ENCODE measurements at regions not wholly inside any gene's neighbourhood (a gene's known extent, or its start where the extent isn't known, plus 50 kb on each side); places are given as distances from the start of the nearest gene placed in this dataset.
A peak's percentile ranks its signal among the peaks of the same experiment; 100 is the strongest.

DNA sequence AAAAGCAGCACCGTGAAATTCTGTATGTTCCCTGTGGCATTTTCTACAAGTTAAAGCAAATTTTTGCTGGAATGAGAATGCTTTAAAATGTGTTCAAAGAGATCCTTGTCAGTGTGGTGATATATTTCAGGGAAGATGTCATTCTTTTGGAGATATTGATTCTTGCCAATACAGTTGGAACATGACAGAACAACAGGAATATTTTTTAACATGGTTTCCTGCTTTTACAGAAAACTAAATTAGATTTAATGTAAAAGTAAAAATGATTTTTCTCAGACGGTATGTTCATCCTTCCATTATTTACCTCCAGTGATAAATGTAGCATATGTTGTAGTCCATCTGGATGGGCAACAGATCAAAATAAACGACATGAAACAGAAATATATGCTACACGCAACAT, 474.8 kb downstream of the TMA16 start:
- Histone ChIP-seq H3K56ac (ENCODE audit: low read length) (no peak overlapping the region), H3K27ac (ENCODE audit: low read depth, low read length) (no peak overlapping the region), H3K79me2 (ENCODE audit: control insufficient read depth, insufficient read depth, low read length) (no peaks in the 10 kb centered on the region), H3K27me3 (ENCODE audit: insufficient read depth, low read length, poor library complexity) (no peaks in the 10 kb centered on the region), H2BK15ac (replicated peaks; ENCODE audit: low read depth) (no peak overlapping the region), H3K4me3 (ENCODE audit: low read length) (no peak overlapping the region), H2BK5ac (ENCODE audit: low read length) (no peak overlapping the region), H3K4me1 (ENCODE audit: control insufficient read depth, low read depth, low read length) (no peaks in the 10 kb centered on the region), H2BK120ac (ENCODE audit: low read depth, low read length) (no peak overlapping the region), H3K36me3 (ENCODE audit: control insufficient read depth, insufficient read depth, low read length) (no peaks in the 10 kb centered on the region), H3K18ac (ENCODE audit: low read length) (no peak overlapping the region), H3K9ac (ENCODE audit: low read length) (no peak overlapping the region), H4K5ac (ENCODE audit: low read length) (no peak overlapping the region), H3K79me1 (ENCODE audit: low read length) (no peaks in the 10 kb centered on the region), H3K4ac (ENCODE audit: low read depth, low read length) (no peak overlapping the region), H4K8ac (ENCODE audit: low read depth, low read length) (no peak overlapping the region), H3K4me2 (ENCODE audit: low read length) (no peak overlapping the region), H3K23ac (ENCODE audit: low read length) (no peak overlapping the region), H2AK5ac (ENCODE audit: low read length) (no peak overlapping the region)
- no peak for DNase-seq
- no CpG with 5 or more reads among the region's 4 CpGs for WGBS (ENCODE audit: extremely low coverage, insufficient coverage, low lambda C conversion rate)

- H3K4me1 ChIP-seq (ENCODE audit: control insufficient read depth, low read depth, low read length): no peaks in the 10 kb centered on the region
- no peak overlapping the region for H3K4me3 ChIP-seq (ENCODE audit: low read length)
- H3K27me3 ChIP-seq (ENCODE audit: insufficient read depth, low read length, poor library complexity): no peaks in the 10 kb centered on the region
- no peak overlapping the region for H3K9ac ChIP-seq (ENCODE audit: low read length)
- H4K5ac ChIP-seq (ENCODE audit: low read length): no peak overlapping the region
- no peak overlapping the region for H2BK120ac ChIP-seq (ENCODE audit: low read depth, low read length)
- no peak overlapping the region for H3K23ac ChIP-seq (ENCODE audit: low read length)
- no peak overlapping the region for H3K27ac ChIP-seq (ENCODE audit: low read depth, low read length)
- H3K56ac ChIP-seq (ENCODE audit: low read length): no peak overlapping the region
- no peaks in the 10 kb centered on the region for H3K79me1 ChIP-seq (ENCODE audit: low read length)
- H4K8ac ChIP-seq (ENCODE audit: low read depth, low read length): no peak overlapping the region
- no peak overlapping the region for H2AK5ac ChIP-seq (ENCODE audit: low read length)
- DNase-seq: no peak
- no peak overlapping the region for H3K18ac ChIP-seq (ENCODE audit: low read length)
- no CpG with 5 or more reads among the region's 6 CpGs for WGBS (ENCODE audit: extremely low coverage, insufficient coverage, low lambda C conversion rate)
- no peaks in the 10 kb centered on the region for H3K79me2 ChIP-seq (ENCODE audit: control insufficient read depth, insufficient read depth, low read length)
- H2BK5ac ChIP-seq (ENCODE audit: low read length): no peak overlapping the region
- no peak overlapping the region for H3K4ac ChIP-seq (ENCODE audit: low read depth, low read length)
- H2BK15ac ChIP-seq (replicated peaks; ENCODE audit: low read depth): no peak overlapping the region
- H3K4me2 ChIP-seq (ENCODE audit: low read length): no peak overlapping the region
- no peaks in the 10 kb centered on the region for H3K36me3 ChIP-seq (ENCODE audit: control insufficient read depth, insufficient read depth, low read length)
Measured at GRCh38 chr4:163976588-163976987, 482.1 kb downstream of the TMA16 start.

DNA sequence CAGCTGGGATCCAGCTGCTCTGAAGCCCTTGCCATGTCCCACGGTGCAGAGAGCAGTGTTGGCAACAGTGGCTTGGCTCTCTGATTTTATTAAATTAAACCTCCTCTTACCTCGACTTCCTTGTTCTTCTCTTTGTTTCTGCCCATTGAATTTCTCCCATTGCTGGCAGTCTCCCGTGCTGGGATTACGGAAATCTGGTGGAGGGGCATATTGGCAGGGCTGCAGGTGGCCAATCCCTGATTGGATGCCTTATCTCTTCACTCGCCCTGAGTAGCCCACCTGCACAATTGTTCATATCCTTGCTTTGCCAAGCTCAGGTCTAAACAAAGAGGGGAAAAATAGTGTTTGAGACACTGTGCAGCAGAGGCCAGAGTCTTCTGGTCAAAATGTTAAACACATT, 493.9 kb downstream of the TMA16 start:
- Histone ChIP-seq H4K8ac (ENCODE audit: low read depth, low read length) (no peak overlapping the region), H3K36me3 (ENCODE audit: control insufficient read depth, insufficient read depth, low read length) (no peaks in the 10 kb centered on the region), H3K4ac (ENCODE audit: low read depth, low read length) (no peak overlapping the region), H2BK5ac (ENCODE audit: low read length) (no peak overlapping the region), H3K4me1 (ENCODE audit: control insufficient read depth, low read depth, low read length) (peaks cover 5% of the 10 kb centered on the region), H4K5ac (ENCODE audit: low read length) (no peak overlapping the region), H2BK120ac (ENCODE audit: low read depth, low read length) (no peak overlapping the region), H3K18ac (ENCODE audit: low read length) (no peak overlapping the region), H3K23ac (ENCODE audit: low read length) (no peak overlapping the region), H3K4me3 (ENCODE audit: low read length) (no peak overlapping the region), H3K79me2 (ENCODE audit: control insufficient read depth, insufficient read depth, low read length) (no peaks in the 10 kb centered on the region), H3K56ac (ENCODE audit: low read length) (no peak overlapping the region), H3K27ac (ENCODE audit: low read depth, low read length) (no peak overlapping the region), H2BK15ac (replicated peaks; ENCODE audit: low read depth) (no peak overlapping the region), H3K27me3 (ENCODE audit: insufficient read depth, low read length, poor library complexity) (no peaks in the 10 kb centered on the region), H2AK5ac (ENCODE audit: low read length) (no peak overlapping the region), H3K9ac (ENCODE audit: low read length) (no peak overlapping the region), H3K4me2 (ENCODE audit: low read length) (no peak overlapping the region), H3K79me1 (ENCODE audit: low read length) (no peaks in the 10 kb centered on the region)
- WGBS (ENCODE audit: extremely low coverage, insufficient coverage, low lambda C conversion rate): no CpG with 5 or more reads among the region's 5 CpGs
- no peak for DNase-seq

DNA sequence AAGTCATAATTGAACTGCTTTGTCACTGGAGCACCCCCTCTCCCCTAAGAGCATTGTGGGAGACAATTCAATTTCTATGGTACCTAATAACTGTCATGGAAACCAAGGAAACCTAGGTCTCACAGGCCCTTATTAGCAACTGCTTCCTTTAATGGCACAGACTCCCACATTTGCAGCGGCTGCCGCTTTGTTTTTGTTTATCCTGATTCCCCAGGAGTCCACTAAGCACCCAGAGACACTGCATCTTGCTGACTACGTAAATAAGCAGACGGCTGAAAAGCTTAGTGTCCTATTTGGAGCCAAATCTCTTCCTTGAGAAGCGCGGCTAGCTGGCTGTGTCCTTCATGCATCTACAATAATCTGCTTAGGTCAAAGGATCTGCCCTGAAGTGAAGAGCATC, 494.4 kb downstream of the TMA16 start:
- H2AK5ac ChIP-seq (ENCODE audit: low read length): no peak overlapping the region
- no peaks in the 10 kb centered on the region for H3K36me3 ChIP-seq (ENCODE audit: control insufficient read depth, insufficient read depth, low read length)
- H2BK15ac ChIP-seq (replicated peaks; ENCODE audit: low read depth): no peak overlapping the region
- no CpG with 5 or more reads among the region's 6 CpGs for WGBS (ENCODE audit: extremely low coverage, insufficient coverage, low lambda C conversion rate)
- no peak overlapping the region for H3K4me2 ChIP-seq (ENCODE audit: low read length)
- DNase-seq: peak; percentile 26
- peaks cover 5% of the 10 kb centered on the region for H3K4me1 ChIP-seq (ENCODE audit: control insufficient read depth, low read depth, low read length)
- no peak overlapping the region for H3K18ac ChIP-seq (ENCODE audit: low read length)
- no peak overlapping the region for H3K4me3 ChIP-seq (ENCODE audit: low read length)
- no peaks in the 10 kb centered on the region for H3K79me1 ChIP-seq (ENCODE audit: low read length)
- H3K4ac ChIP-seq (ENCODE audit: low read depth, low read length): no peak overlapping the region
- H4K8ac ChIP-seq (ENCODE audit: low read depth, low read length): no peak overlapping the region
- no peak overlapping the region for H3K9ac ChIP-seq (ENCODE audit: low read length)
- H3K27me3 ChIP-seq (ENCODE audit: insufficient read depth, low read length, poor library complexity): no peaks in the 10 kb centered on the region
- H3K27ac ChIP-seq (ENCODE audit: low read depth, low read length): no peak overlapping the region
- H2BK5ac ChIP-seq (ENCODE audit: low read length): no peak overlapping the region
- no peak overlapping the region for H3K23ac ChIP-seq (ENCODE audit: low read length)
- no peak overlapping the region for H2BK120ac ChIP-seq (ENCODE audit: low read depth, low read length)
- no peaks in the 10 kb centered on the region for H3K79me2 ChIP-seq (ENCODE audit: control insufficient read depth, insufficient read depth, low read length)
- no peak overlapping the region for H3K56ac ChIP-seq (ENCODE audit: low read length)
- H4K5ac ChIP-seq (ENCODE audit: low read length): no peak overlapping the region

DNA sequence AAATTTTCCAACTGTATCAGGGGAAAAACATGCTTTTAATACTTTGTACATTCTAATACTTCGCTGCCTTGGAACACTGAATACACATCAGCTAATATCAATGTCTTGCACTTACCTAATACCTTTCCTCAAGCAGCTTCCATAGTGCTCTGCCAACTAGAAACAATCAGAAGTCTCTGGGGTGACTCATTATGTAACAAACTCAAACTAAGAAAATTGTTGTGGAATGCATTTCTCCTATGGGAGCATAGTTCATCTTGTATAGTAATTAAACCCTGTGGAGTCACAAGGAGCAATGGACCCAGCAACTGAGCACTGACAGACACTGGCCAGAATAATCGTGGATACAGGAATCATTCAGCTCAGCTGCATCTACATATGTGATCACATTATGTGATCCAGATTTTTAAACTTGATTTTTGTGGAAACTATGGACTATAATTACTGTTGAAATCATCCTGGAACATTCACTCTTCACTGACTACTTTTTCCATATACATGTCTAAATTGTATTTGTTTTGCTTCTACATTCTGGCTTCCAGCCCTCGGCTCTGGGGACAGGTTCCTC, 496.9 kb downstream of the TMA16 start:
- DNase-seq: peak; percentile 81
- no peak overlapping the region for H2AK5ac ChIP-seq (ENCODE audit: low read length)
- no peak overlapping the region for H2BK5ac ChIP-seq (ENCODE audit: low read length)
- no peaks in the 10 kb centered on the region for H3K79me1 ChIP-seq (ENCODE audit: low read length)
- no peak overlapping the region for H3K4me2 ChIP-seq (ENCODE audit: low read length)
- H3K4me1 ChIP-seq (ENCODE audit: control insufficient read depth, low read depth, low read length): peaks cover 5% of the 10 kb centered on the region
- no peak overlapping the region for H4K8ac ChIP-seq (ENCODE audit: low read depth, low read length)
- no peak overlapping the region for H4K5ac ChIP-seq (ENCODE audit: low read length)
- H3K27me3 ChIP-seq (ENCODE audit: insufficient read depth, low read length, poor library complexity): no peaks in the 10 kb centered on the region
- no peak overlapping the region for H2BK15ac ChIP-seq (replicated peaks; ENCODE audit: low read depth)
- no peaks in the 10 kb centered on the region for H3K36me3 ChIP-seq (ENCODE audit: control insufficient read depth, insufficient read depth, low read length)
- no peak overlapping the region for H3K18ac ChIP-seq (ENCODE audit: low read length)
- H3K9ac ChIP-seq (ENCODE audit: low read length): no peak overlapping the region
- H3K4me3 ChIP-seq (ENCODE audit: low read length): no peak overlapping the region
- no peak overlapping the region for H3K4ac ChIP-seq (ENCODE audit: low read depth, low read length)
- no peak overlapping the region for H2BK120ac ChIP-seq (ENCODE audit: low read depth, low read length)
- WGBS (ENCODE audit: extremely low coverage, insufficient coverage, low lambda C conversion rate): no CpG with 5 or more reads among the region's 3 CpGs
- no peak overlapping the region for H3K27ac ChIP-seq (ENCODE audit: low read depth, low read length)
- H3K23ac ChIP-seq (ENCODE audit: low read length): no peak overlapping the region
- H3K56ac ChIP-seq (ENCODE audit: low read length): no peak overlapping the region
- no peaks in the 10 kb centered on the region for H3K79me2 ChIP-seq (ENCODE audit: control insufficient read depth, insufficient read depth, low read length)

- Histone ChIP-seq H2AK5ac (ENCODE audit: low read length) (no peak overlapping the region), H3K4me2 (ENCODE audit: low read length) (no peak overlapping the region), H2BK15ac (replicated peaks; ENCODE audit: low read depth) (no peak overlapping the region), H3K36me3 (ENCODE audit: control insufficient read depth, insufficient read depth, low read length) (no peaks in the 10 kb centered on the region), H2BK5ac (ENCODE audit: low read length) (no peak overlapping the region), H4K8ac (ENCODE audit: low read depth, low read length) (no peak overlapping the region), H3K23ac (ENCODE audit: low read length) (no peak overlapping the region), H3K56ac (ENCODE audit: low read length) (no peak overlapping the region), H3K79me1 (ENCODE audit: low read length) (no peaks in the 10 kb centered on the region), H3K4me3 (ENCODE audit: low read length) (no peak overlapping the region), H3K9ac (ENCODE audit: low read length) (no peak overlapping the region), H3K27me3 (ENCODE audit: insufficient read depth, low read length, poor library complexity) (no peaks in the 10 kb centered on the region), H3K27ac (ENCODE audit: low read depth, low read length) (no peak overlapping the region), H3K4ac (ENCODE audit: low read depth, low read length) (no peak overlapping the region), H2BK120ac (ENCODE audit: low read depth, low read length) (no peak overlapping the region), H3K4me1 (ENCODE audit: control insufficient read depth, low read depth, low read length) (no peaks in the 10 kb centered on the region), H4K5ac (ENCODE audit: low read length) (no peak overlapping the region), H3K79me2 (ENCODE audit: control insufficient read depth, insufficient read depth, low read length) (no peaks in the 10 kb centered on the region), H3K18ac (ENCODE audit: low read length) (no peak overlapping the region)
- DNase-seq: no peak
- no CpG with 5 or more reads among the region's 1 CpG for WGBS (ENCODE audit: extremely low coverage, insufficient coverage, low lambda C conversion rate)
Measured at GRCh38 chr4:164009435-164009834, 514.9 kb downstream of the TMA16 start.
